22Rv1 (cell line): ENCODE measurements at regions not wholly inside any gene's neighbourhood (a gene's known extent, or its start where the extent isn't known, plus 50 kb on each side); places are given as distances from the start of the nearest gene placed in this dataset.

ENCODE experiments used
- H3K27ac ChIP-seq: fragments of 450-650 bp; 2 replicates; pipeline ENCODE4 v1.5.1; 2017
- CTCF ChIP-seq: fragments of 450-650 bp; IDR thresholded peaks from 2 replicates; pipeline ENCODE4 v1.5.1; 2017; ENCODE audit warnings: mild to moderate bottlenecking
- ZFX ChIP-seq: fragments of 450-650 bp; IDR thresholded peaks from 2 replicates; pipeline ENCODE4 v1.6.1; 2017; ENCODE audit warnings: antibody characterized with exemption, borderline replicate concordance

- no peak overlapping the region for H3K27ac ChIP-seq
- TF ChIP-seq CTCF (no peak), ZFX (no peak)
Measured at GRCh38 chr15:37628507-37628906, 305.9 kb upstream of the TMCO5A start.

- TF ChIP-seq ZFX (no peak), CTCF (no peak)
- no peak overlapping the region for H3K27ac ChIP-seq
Measured at GRCh38 chr15:37636736-37637135, 297.7 kb upstream of the TMCO5A start.

- no peak for TF ChIP-seq CTCF
- no peak for TF ChIP-seq ZFX
- H3K27ac ChIP-seq: no peak overlapping the region
Measured at GRCh38 chr15:37638116-37638515, 296.3 kb upstream of the TMCO5A start.

- TF ChIP-seq ZFX (no peak), CTCF (no peak)
- H3K27ac ChIP-seq: no peak overlapping the region
Measured at GRCh38 chr15:37638691-37639090, 295.7 kb upstream of the TMCO5A start.

GRCh38 chr15:37652646-37653417 is 281.6 kb upstream of the TMCO5A start:
- TF ChIP-seq CTCF (no peak), ZFX (no peak)
- no peak overlapping the region for H3K27ac ChIP-seq

GRCh38 chr15:37678124-37678523 is 256.3 kb upstream of the TMCO5A start:
- H3K27ac ChIP-seq: no peak overlapping the region
- TF ChIP-seq ZFX (no peak), CTCF (no peak)

GRCh38 chr15:37679627-37680026 is 254.8 kb upstream of the TMCO5A start:
- H3K27ac ChIP-seq: no peak overlapping the region
- no peak for TF ChIP-seq ZFX
- no peak for TF ChIP-seq CTCF
